Pancreas (tissue), 10 donors: ENCODE measurements at regions not wholly inside any gene's neighbourhood (a gene's known extent, or its start where the extent isn't known, plus 50 kb on each side); places are given as distances from the start of the nearest gene placed in this dataset.
A peak's percentile ranks its signal among the peaks of the same experiment; 100 is the strongest.
"Not testable (repeated sequence)": the region's sequence is repeated elsewhere in the genome, so short reads cannot be mapped to it uniquely, and the experiment has no call there.

Experiments
- ATAC-seq, 4 donors: fragments of 200-7000 bp; cut with Tn5 transposase; one replicate each; pipeline versions ENCODE4 v1.8.0 to v1.9.1; 2020; ENCODE audit warnings: mild to moderate bottlenecking in 4 of 4, moderate library complexity in 4 of 4
- DNase-seq, 6 donors: peaks; one replicate each; pipeline ENCODE4 v3.0.0-alpha.2; 2020
- FAIRE-seq: peaks from 2 replicates; lab custom pipeline; 2012; peaks lifted over from hg19 to GRCh38; lab: Jason Lieb, UNC
- H3K27ac ChIP-seq, 4 donors: fragments of 200-600 bp; sonication (generic); 1 replicate in 3 of 4; 2 replicates in 1 of 4; pipeline versions ENCODE4 v1.5.0 to v1.8.0; 2020
- H3K27me3 ChIP-seq, 4 donors: fragments of 200-600 bp; one replicate each; pipeline ENCODE4 v1.8.0; 2021
- H3K36me3 ChIP-seq, 3 donors: fragments of 200-600 bp; sonication (generic) in 1 of 3; one replicate each; pipeline versions ENCODE4 v1.5.0 to v1.8.0; 2020 to 2021
- H3K4me1 ChIP-seq, 3 donors: fragments of 200-600 bp; one replicate each; pipeline ENCODE4 v1.8.0; 2021
- H3K4me3 ChIP-seq, 4 donors: fragments of 200-600 bp; sonication (generic) in 2 of 4; one replicate each; pipeline versions ENCODE4 v1.5.0 to v1.8.0; 2020 to 2021
- H3K9me3 ChIP-seq, 4 donors: fragments of 200-600 bp; one replicate each; pipeline ENCODE4 v1.8.0; 2021
- CTCF ChIP-seq, 4 donors: fragments of 200-600 bp; sonication (generic) in 3 of 4; IDR thresholded peaks; one replicate each; pipeline versions ENCODE4 v1.5.0 to v1.8.0; 2021; ENCODE audit warnings: antibody characterized with exemption in 4 of 4
- WGBS, 2 donors: extraction: QIAGEN DNeasy Blood & Tissue Kit; methylation state at CpG; one replicate each; pipeline ENCODE4 v1.1.7; 2013; 5-methylcytosine and 5-hydroxymethylcytosine counted together
- intact Hi-C, 3 donors: fragments of 100-400 bp; cut with DNase I; formaldehyde crosslinking; loops; one replicate each; pipeline versions ENCODE4 v1.11.1 to v1.14.2; 2022
- donor health status: healthy with polysubstance abuse.
- donor health status: DM: no; HTN: no; CAD: no; lungs with moderate emphysema.
- donor health status: DM: no; HTN: no; CAD: no.
- donor health status: control.
- donor health status: control.
- donor health status: Bipolar disorder and iron deficiency.
- donor health status: DM: yes; HTN: yes; CAD: no.
- donor health status: DM: no; HTN: no; CAD: no.
- donor health status: DM: no; HTN: no; CAD: no.
- donor health status: DM: yes; HTN: yes; CAD: no.

GRCh38 chr2:125330133-125330532 is 1305.0 kb downstream of the CNTNAP5 start:
- no peak for TF ChIP-seq CTCF (IDR thresholded peaks at IDR 0.05)
- FAIRE-seq (no peak), DNase-seq (no peak), ATAC-seq (no peak)
- Histone ChIP-seq H3K27ac (no peak overlapping the region), H3K9me3 (no peaks in the 10 kb centered on the region), H3K36me3 (no peaks in the 10 kb centered on the region), H3K27me3 (no peaks in the 10 kb centered on the region), H3K4me1 (no peaks in the 10 kb centered on the region), H3K4me3 (no peak overlapping the region)
- intact Hi-C loops, result no loop called here

GRCh38 chr2:125341353-125341752 is 1314.6 kb upstream of the GYPC start:
- no peaks in the 10 kb centered on the region for H3K27me3 ChIP-seq
- no peak overlapping the region for H3K4me3 ChIP-seq
- no peaks in the 10 kb centered on the region for H3K9me3 ChIP-seq
- no peak for ATAC-seq
- FAIRE-seq, result peak; percentile 39
- TF ChIP-seq CTCF (IDR thresholded peaks at IDR 0.05), result no peak
- intact Hi-C loops, result no loop called here
- no peak overlapping the region for H3K27ac ChIP-seq
- no peak for DNase-seq
- WGBS, 2 donors, result 58 to 70% methylated on average over 5 of the region's 5 CpGs
- no peaks in the 10 kb centered on the region for H3K4me1 ChIP-seq
- no peaks in the 10 kb centered on the region for H3K36me3 ChIP-seq

GRCh38 chr2:125353542-125353941 is 1302.4 kb upstream of the GYPC start:
- H3K4me3 ChIP-seq, H3K36me3 ChIP-seq, ATAC-seq, FAIRE-seq, H3K4me1 ChIP-seq, H3K27ac ChIP-seq, DNase-seq, H3K9me3 ChIP-seq, H3K27me3 ChIP-seq, intact Hi-C loops: not testable (repeated sequence)
- WGBS, 2 donors, result 88 to 90% methylated on average over 12 of the region's 12 CpGs

GRCh38 chr2:125364192-125364983 is 1291.6 kb upstream of the GYPC start:
- Histone ChIP-seq H3K9me3 (no peaks in the 10 kb centered on the region), H3K27ac (no peak overlapping the region), H3K36me3 (no peaks in the 10 kb centered on the region), H3K27me3 (no peaks in the 10 kb centered on the region), H3K4me3 (no peak overlapping the region), H3K4me1 (no peaks in the 10 kb centered on the region)
- DNase-seq, result no peak
- intact Hi-C loops, result no loop called here
- FAIRE-seq, result no peak
- 55 to 81% methylated on average over 2 of the region's 2 CpGs for WGBS, 2 donors
- ATAC-seq, result no peak
- TF ChIP-seq CTCF (IDR thresholded peaks at IDR 0.05), result no peak

GRCh38 chr2:125364984-125365265 is 1291.0 kb upstream of the GYPC start:
- no peak for DNase-seq
- no peak for FAIRE-seq
- intact Hi-C loops, result no loop called here

More at GRCh38 chr2:125364984-125365265, 1291.0 kb upstream of the GYPC start:
- TF ChIP-seq CTCF (IDR thresholded peaks at IDR 0.05), result no peak
- Histone ChIP-seq H3K9me3 (no peaks in the 10 kb centered on the region), H3K27me3 (no peaks in the 10 kb centered on the region), H3K36me3 (no peaks in the 10 kb centered on the region), H3K27ac (no peak overlapping the region), H3K4me1 (no peaks in the 10 kb centered on the region), H3K4me3 (no peak overlapping the region)
- 50 to 67% methylated on average over 1 of the region's 1 CpG for WGBS, 2 donors
- no peak for ATAC-seq
